ENCODE measurements at regions not wholly inside any gene's neighbourhood (a gene's known extent, or its start where the extent isn't known, plus 50 kb on each side); places are given as distances from the start of the nearest gene placed in this dataset.

GRCh38 chr5:94040591-94041148, 299.3 kb upstream of the POU5F2 start:
- FAIRE-seq: no peak
- no peak overlapping the region for H3K27ac ChIP-seq (ENCODE audit: control insufficient read depth, insufficient read depth, low read length)
- no peak overlapping the region for H3K9ac ChIP-seq (ENCODE audit: control insufficient read depth, extremely low read depth, insufficient read depth, low read length)
- no peaks in the 10 kb centered on the region for H3K4me1 ChIP-seq (ENCODE audit: control insufficient read depth, extremely low read depth, insufficient read depth, low read length)
- no peaks in the 10 kb centered on the region for H3K9me1 ChIP-seq (ENCODE audit: control insufficient read depth, extremely low read depth, insufficient read depth, low read length)
- H4K20me1 ChIP-seq (ENCODE audit: control insufficient read depth, extremely low read depth, insufficient read depth, low read length): no peaks in the 10 kb centered on the region
- TF ChIP-seq CTCF (optimal IDR thresholded peaks at IDR 0.05 in 1 of 3, IDR thresholded peaks at IDR 0.05 in 1 of 3, conservative IDR thresholded peaks at IDR 0.05 in 1 of 3; ENCODE audit: extremely low read depth in 1 of 3, insufficient read depth in 2 of 3, low read length in 3 of 3): no peak
- no peak for TF ChIP-seq EZH2 (IDR thresholded peaks at IDR 0.05; ENCODE audit: low read length)
- H2AFZ ChIP-seq (ENCODE audit: control insufficient read depth, low read length): no peak overlapping the region
- no peaks in the 10 kb centered on the region for H3K27me3 ChIP-seq (ENCODE audit: control insufficient read depth, extremely low read depth, insufficient read depth, low read length)
- no peak for DNase-seq (ENCODE audit: low read depth, low spot score)
- H3K4me2 ChIP-seq (ENCODE audit: control insufficient read depth, extremely low read depth, insufficient read depth, low read depth, low read length): no peak overlapping the region
- H3K36me3 ChIP-seq (ENCODE audit: control insufficient read depth in 2 of 2, extremely low read depth in 1 of 2, insufficient read depth in 2 of 2, low read length in 2 of 2): no peaks in the 10 kb centered on the region
- dilution Hi-C loops (cut with MboI; ENCODE audit: extremely low pct_ligation_motif_present, low sequenced_read_pairs): no loop called here
- no peaks in the 10 kb centered on the region for H3K79me2 ChIP-seq (ENCODE audit: control insufficient read depth, insufficient read depth, low read length)
- no peak overlapping the region for H3K4me3 ChIP-seq (ENCODE audit: control insufficient read depth in 2 of 3, extremely low read depth in 1 of 3, insufficient read depth in 2 of 3, low read depth in 1 of 3, low read length in 3 of 3)
- H3K9me3 ChIP-seq (ENCODE audit: control insufficient read depth, low read depth, low read length): no peaks in the 10 kb centered on the region

GRCh38 chr5:94039101-94039500, 297.7 kb upstream of the POU5F2 start:
- Histone ChIP-seq H3K36me3 (ENCODE audit: control insufficient read depth in 2 of 2, extremely low read depth in 1 of 2, insufficient read depth in 2 of 2, low read length in 2 of 2) (no peaks in the 10 kb centered on the region), H2AFZ (ENCODE audit: control insufficient read depth, low read length) (no peak overlapping the region), H3K27me3 (ENCODE audit: control insufficient read depth, extremely low read depth, insufficient read depth, low read length) (no peaks in the 10 kb centered on the region), H3K9me1 (ENCODE audit: control insufficient read depth, extremely low read depth, insufficient read depth, low read length) (no peaks in the 10 kb centered on the region), H3K79me2 (ENCODE audit: control insufficient read depth, insufficient read depth, low read length) (no peaks in the 10 kb centered on the region), H3K4me2 (ENCODE audit: control insufficient read depth, extremely low read depth, insufficient read depth, low read depth, low read length) (no peak overlapping the region), H3K27ac (ENCODE audit: control insufficient read depth, insufficient read depth, low read length) (no peak overlapping the region), H3K9me3 (ENCODE audit: control insufficient read depth, low read depth, low read length) (no peaks in the 10 kb centered on the region), H4K20me1 (ENCODE audit: control insufficient read depth, extremely low read depth, insufficient read depth, low read length) (no peaks in the 10 kb centered on the region), H3K4me3 (ENCODE audit: control insufficient read depth in 2 of 3, extremely low read depth in 1 of 3, insufficient read depth in 2 of 3, low read depth in 1 of 3, low read length in 3 of 3) (no peak overlapping the region), H3K4me1 (ENCODE audit: control insufficient read depth, extremely low read depth, insufficient read depth, low read length) (no peaks in the 10 kb centered on the region), H3K9ac (ENCODE audit: control insufficient read depth, extremely low read depth, insufficient read depth, low read length) (no peak overlapping the region)
- no peak for TF ChIP-seq EZH2 (IDR thresholded peaks at IDR 0.05; ENCODE audit: low read length)
- FAIRE-seq (no peak), DNase-seq (ENCODE audit: low read depth, low spot score) (no peak)
- dilution Hi-C loops (cut with MboI; ENCODE audit: extremely low pct_ligation_motif_present, low sequenced_read_pairs): no loop called here

DNA sequence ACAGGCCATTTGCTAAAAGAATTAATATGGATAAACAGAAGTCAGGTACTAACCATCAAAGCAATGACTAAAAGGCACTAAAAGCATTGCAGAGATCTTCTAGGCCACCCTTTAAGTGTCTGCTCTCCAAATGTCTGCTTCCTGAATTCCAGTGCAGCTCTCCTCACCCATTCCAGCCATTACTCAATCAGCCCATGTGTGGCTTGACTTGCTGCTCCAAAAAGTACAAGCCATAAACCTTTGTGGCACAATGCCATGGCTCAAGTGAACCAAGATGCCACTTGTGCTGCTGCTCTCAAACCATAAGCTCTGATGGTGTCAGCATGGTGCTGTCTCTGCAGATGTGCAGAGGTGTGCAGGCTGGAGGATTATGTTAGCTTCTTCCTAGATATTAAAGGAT, 290.2 kb upstream of the POU5F2 start:
- Histone ChIP-seq H3K27me3 (ENCODE audit: control insufficient read depth, extremely low read depth, insufficient read depth, low read length) (no peaks in the 10 kb centered on the region), H3K9me1 (ENCODE audit: control insufficient read depth, extremely low read depth, insufficient read depth, low read length) (no peaks in the 10 kb centered on the region), H3K79me2 (ENCODE audit: control insufficient read depth, insufficient read depth, low read length) (no peaks in the 10 kb centered on the region), H3K9me3 (ENCODE audit: control insufficient read depth, low read depth, low read length) (no peaks in the 10 kb centered on the region), H3K4me1 (ENCODE audit: control insufficient read depth, extremely low read depth, insufficient read depth, low read length) (no peaks in the 10 kb centered on the region), H3K4me3 (ENCODE audit: control insufficient read depth in 2 of 3, extremely low read depth in 1 of 3, insufficient read depth in 2 of 3, low read depth in 1 of 3, low read length in 3 of 3) (no peak overlapping the region), H3K4me2 (ENCODE audit: control insufficient read depth, extremely low read depth, insufficient read depth, low read depth, low read length) (no peak overlapping the region), H2AFZ (ENCODE audit: control insufficient read depth, low read length) (no peak overlapping the region), H3K36me3 (ENCODE audit: control insufficient read depth in 2 of 2, extremely low read depth in 1 of 2, insufficient read depth in 2 of 2, low read length in 2 of 2) (no peaks in the 10 kb centered on the region), H3K9ac (ENCODE audit: control insufficient read depth, extremely low read depth, insufficient read depth, low read length) (no peak overlapping the region), H3K27ac (ENCODE audit: control insufficient read depth, insufficient read depth, low read length) (no peak overlapping the region), H4K20me1 (ENCODE audit: control insufficient read depth, extremely low read depth, insufficient read depth, low read length) (no peaks in the 10 kb centered on the region)
- FAIRE-seq (no peak), DNase-seq (ENCODE audit: low read depth, low spot score) (no peak)
- dilution Hi-C loops (cut with MboI; ENCODE audit: extremely low pct_ligation_motif_present, low sequenced_read_pairs): no loop called here
- no peak for TF ChIP-seq EZH2 (IDR thresholded peaks at IDR 0.05; ENCODE audit: low read length)

Measured in keratinocyte (primary cell).